HepG2 (cell line): ENCODE measurements at regions not wholly inside any gene's neighbourhood (a gene's known extent, or its start where the extent isn't known, plus 50 kb on each side); places are given as distances from the start of the nearest gene placed in this dataset.

ENCODE experiments used
- ATAC-seq: fragments of 200-7000 bp; cut with Tn5 transposase; 3 replicates; pipeline ENCODE4 v1.9.1; 2020; ENCODE audit warnings: mild to moderate bottlenecking, moderate library complexity
- BruUV-seq: library from RNA; stranded (reverse); fragments of 400-500 nt; replicated peaks from 2 replicates; lab custom pipeline; 2021; lab: Mats Ljungman, UMichigan
- CTCF ChIA-PET: fragments of 300-600 bp; formaldehyde crosslinking; extraction: SDS; loops from one replicate; lab custom pipeline; 2021; ENCODE audit warnings: low total read pairs, inconsistent platforms, low intra/inter-chr PET ratio; lab: Yijun Ruan, JAX
- POLR2A ChIA-PET: fragments of 350-600 bp; sonication (Branson Sonifier 250); formaldehyde crosslinking; loops from one replicate; lab custom pipeline; 2020; ENCODE audit warnings: antibody characterized with exemption, inconsistent platforms; lab: Yijun Ruan, JAX
- DNase-seq: peaks from one replicate; pipeline ENCODE4 v3.0.0-alpha.2; 2015; ENCODE audit warnings: low spot score
- FAIRE-seq: peaks from 3 replicates; lab custom pipeline; 2011; peaks lifted over from hg19 to GRCh38; lab: Jason Lieb, UNC
- H2AFZ ChIP-seq: one replicate; pipeline ENCODE4 v1.6.1; 2011; ENCODE audit warnings: low read length, inconsistent platforms
- H3K27ac ChIP-seq: fragments of 300-600 bp; 3 replicates; pipeline ENCODE4 v1.8.0; 2011; ENCODE audit warnings: mixed run types, mild to moderate bottlenecking, mixed read lengths, low read length, inconsistent platforms; ENCODE audit not compliant: insufficient read depth; ENCODE audit errors: extremely low read length
- H3K27me3 ChIP-seq, 2 experiments: fragments of 200-600 bp in 1 of 2; 2 replicates in 1 of 2; 3 replicates in 1 of 2; pipeline versions ENCODE4 v1.6.0 to v1.8.0; 2011; ENCODE audit warnings: low read length in 2 of 2, mild to moderate bottlenecking in 2 of 2, moderate library complexity in 2 of 2, inconsistent platforms in 1 of 2; ENCODE audit not compliant: insufficient read depth in 2 of 2, control insufficient read depth in 1 of 2
- H3K36me3 ChIP-seq, 2 experiments: fragments of 200-600 bp in 1 of 2; replicated peaks in 1 of 2; 2 replicates in 1 of 2; 3 replicates in 1 of 2; pipeline versions ENCODE4 v1.5.1 to v1.8.0; 2011; ENCODE audit warnings: low read length in 2 of 2, inconsistent platforms in 1 of 2; ENCODE audit not compliant: insufficient read depth in 2 of 2, control insufficient read depth in 1 of 2
- H3K4me1 ChIP-seq: 2 replicates; pipeline ENCODE4 v1.5.1; 2012; ENCODE audit warnings: low read length, inconsistent platforms; ENCODE audit not compliant: insufficient read depth
- H3K4me2 ChIP-seq: 2 replicates; pipeline ENCODE4 v1.6.0; 2011; ENCODE audit warnings: low read depth, low read length, inconsistent platforms
- H3K4me3 ChIP-seq, 3 experiments: fragments of 200-600 bp in 1 of 3; sonication (generic), shearing (Covaris generic) in 1 of 3; replicated peaks in 1 of 3; 2 replicates each; pipeline ENCODE4 v1.5.1; 2011 to 2016; ENCODE audit warnings: low read length in 3 of 3, inconsistent platforms in 2 of 3, low read depth in 2 of 3, mild to moderate bottlenecking in 2 of 3, control low read depth in 1 of 3, mixed read lengths in 1 of 3; ENCODE audit not compliant: insufficient read depth in 1 of 3
- H3K79me2 ChIP-seq: one replicate; pipeline ENCODE4 v1.6.1; 2011; ENCODE audit warnings: low read length, inconsistent platforms; ENCODE audit not compliant: insufficient read depth
- H3K9ac ChIP-seq: 2 replicates; pipeline ENCODE4 v1.6.0; 2011; ENCODE audit warnings: mild to moderate bottlenecking, low read depth, low read length, inconsistent platforms; ENCODE audit not compliant: insufficient read depth
- H3K9me3 ChIP-seq: 2 replicates; pipeline ENCODE4 v1.5.1; 2012; ENCODE audit warnings: mild to moderate bottlenecking, low read length
- H4K20me1 ChIP-seq: 2 replicates; pipeline ENCODE4 v1.6.0; 2011; ENCODE audit warnings: inconsistent platforms, mild to moderate bottlenecking, low read length, moderate library complexity; ENCODE audit not compliant: insufficient read depth
- IRX3 ChIP-seq: sonication (generic); formaldehyde crosslinking; IDR thresholded peaks from 2 replicates; pipeline ENCODE4 v1.8.1; 2023; ENCODE audit warnings: mild to moderate bottlenecking, low read depth, missing genetic modification reagents, borderline replicate concordance
- NFKB2 ChIP-seq: sonication (generic); formaldehyde crosslinking; IDR thresholded peaks from 2 replicates; pipeline ENCODE4 v1.4.0; 2020; ENCODE audit warnings: missing genetic modification reagents, borderline replicate concordance
- REPIN1 ChIP-seq: sonication (generic); formaldehyde crosslinking; IDR thresholded peaks from 2 replicates; pipeline ENCODE4 v1.8.0; 2022; ENCODE audit warnings: missing genetic modification reagents, low read depth, mild to moderate bottlenecking, borderline replicate concordance
- ZNF207 ChIP-seq: fragments of 450-650 bp; IDR thresholded peaks from 2 replicates; pipeline ENCODE4 v1.6.1; 2016; ENCODE audit warnings: antibody characterized with exemption, borderline replicate concordance
- ZNF776 ChIP-seq: sonication (generic); formaldehyde crosslinking; IDR thresholded peaks from 2 replicates; pipeline ENCODE4 v1.4.0; 2020; ENCODE audit warnings: mild to moderate bottlenecking, missing genetic modification reagents
- WGBS: methylation state at CpG from one replicate; pipeline ENCODE4 v1.1.6; 2017; ENCODE audit warnings: low lambda C conversion rate; 5-methylcytosine and 5-hydroxymethylcytosine counted together
- in situ Hi-C: cut with HindIII; loops from 2 replicates; pipeline ENCODE4 v1.10.0; 2017; ENCODE audit warnings: low pct_unique_long_range_greater_than_20kb; ENCODE audit not compliant: extremely low pct_ligation_motif_present
- intact Hi-C: fragments of 100-400 bp; cut with micrococcal nuclease; formaldehyde crosslinking; loops from one replicate; pipeline ENCODE4 v1.10.0; 2022; ENCODE audit not compliant: unreplicated experiment
- TF ChIP-seq, protein P1 (sequence below): sonication (generic); formaldehyde crosslinking; IDR thresholded peaks from 2 replicates; pipeline ENCODE4 v1.5.0; 2020; ENCODE audit warnings: missing genetic modification reagents, mild to moderate bottlenecking, borderline replicate concordance
- TF ChIP-seq, protein P2 (sequence below): sonication (generic); formaldehyde crosslinking; IDR thresholded peaks from 2 replicates; pipeline ENCODE4 v1.9.0; 2022; ENCODE audit warnings: low read depth, missing genetic modification reagents
- TF ChIP-seq, protein P3 (sequence below): IDR thresholded peaks from 2 replicates; pipeline ENCODE4 v1.6.1; 2016; ENCODE audit warnings: mild to moderate bottlenecking, missing biosample characterization, missing genetic modification reagents

DNA sequence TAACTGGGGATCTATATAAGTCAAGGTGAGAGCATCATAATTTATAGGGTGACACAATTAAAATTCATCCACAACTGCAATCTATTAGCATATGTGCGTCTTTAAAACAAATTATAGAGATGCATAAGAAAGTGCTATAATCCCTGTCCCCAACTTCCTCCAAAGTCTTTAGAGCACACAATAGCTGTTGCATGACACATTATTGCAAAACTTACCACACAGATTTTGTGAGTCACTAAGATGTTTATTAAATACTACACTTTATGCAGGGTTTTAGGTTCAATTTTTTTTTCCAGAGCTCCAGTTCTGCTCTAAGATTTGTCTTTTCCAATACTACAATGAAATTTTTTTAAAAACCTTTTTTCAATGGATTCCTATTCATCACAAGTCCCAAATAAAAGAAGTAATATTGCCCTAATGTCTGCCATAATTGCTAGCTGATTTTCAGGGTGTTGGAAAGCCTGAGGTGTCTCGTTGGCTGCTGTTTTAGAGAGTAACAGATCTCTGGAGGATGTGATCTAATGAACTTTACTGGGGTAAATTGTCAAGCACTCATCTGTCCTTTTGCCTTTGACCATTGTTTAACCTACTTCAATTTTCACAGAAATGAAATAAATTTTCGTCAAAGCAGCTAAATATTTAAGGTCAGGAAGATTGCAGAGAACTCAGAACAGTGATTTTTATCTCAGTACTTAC is 250.5 kb upstream of the NETO1 start (continued):
- TF ChIP-seq ZNF776 (CRISPR knock-in tag) (no peak), ZNF207 (no peak), IRX3 (CRISPR knock-in tag) (no peak), REPIN1 (CRISPR knock-in tag) (no peak)
- TF ChIP-seq, protein P1, sequence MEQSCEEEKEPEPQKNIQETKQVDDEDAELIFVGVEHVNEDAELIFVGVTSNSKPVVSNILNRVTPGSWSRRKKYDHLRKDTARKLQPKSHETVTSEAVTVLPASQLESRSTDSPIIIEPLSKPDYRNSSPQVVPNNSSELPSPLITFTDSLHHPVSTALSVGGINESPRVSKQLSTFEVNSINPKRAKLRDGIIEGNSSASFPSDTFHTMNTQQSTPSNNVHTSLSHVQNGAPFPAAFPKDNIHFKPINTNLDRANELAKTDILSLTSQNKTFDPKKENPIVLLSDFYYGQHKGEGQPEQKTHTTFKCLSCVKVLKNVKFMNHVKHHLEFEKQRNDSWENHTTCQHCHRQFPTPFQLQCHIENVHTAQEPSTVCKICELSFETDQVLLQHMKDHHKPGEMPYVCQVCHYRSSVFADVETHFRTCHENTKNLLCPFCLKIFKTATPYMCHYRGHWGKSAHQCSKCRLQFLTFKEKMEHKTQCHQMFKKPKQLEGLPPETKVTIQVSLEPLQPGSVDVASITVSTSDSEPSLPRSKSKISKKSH (CRISPR knock-in tag): no peak
- TF ChIP-seq, all 625 proteins: peak for 0

DNA sequence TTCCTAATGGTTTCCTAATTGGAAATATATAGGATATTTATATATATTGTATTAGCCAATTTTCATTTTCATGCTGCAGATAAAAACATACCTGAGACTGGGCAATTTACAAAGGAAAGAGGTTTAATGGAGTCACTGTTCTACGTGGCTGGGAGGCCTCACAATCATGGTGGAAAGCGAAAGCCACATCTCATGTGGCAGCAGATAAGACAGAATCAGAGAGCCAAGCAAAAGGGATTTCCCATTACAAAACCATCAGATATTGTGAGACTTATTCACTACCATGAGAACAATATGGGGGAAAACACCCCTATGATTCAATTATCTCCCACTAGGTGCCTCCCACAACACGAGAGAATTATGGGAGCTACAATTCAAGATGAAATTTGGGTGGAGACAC is 242.5 kb upstream of the NETO1 start:
- ChIA-PET CTCF (no interaction called here), POLR2A (no interaction called here)
- no peak overlapping the region for H2AFZ ChIP-seq
- no peaks in the 10 kb centered on the region for H3K9me3 ChIP-seq
- no peaks in the 10 kb centered on the region for H3K27me3 ChIP-seq
- H3K79me2 ChIP-seq: no peaks in the 10 kb centered on the region
- no peak overlapping the region for H3K9ac ChIP-seq
- intact Hi-C loops: no loop called here
- no peak overlapping the region for H3K4me2 ChIP-seq
- H3K27ac ChIP-seq: no peak overlapping the region
- H3K36me3 ChIP-seq: no peaks in the 10 kb centered on the region
- ATAC-seq: no peak
- no peaks in the 10 kb centered on the region for H3K4me1 ChIP-seq
- TF ChIP-seq, protein P2, sequence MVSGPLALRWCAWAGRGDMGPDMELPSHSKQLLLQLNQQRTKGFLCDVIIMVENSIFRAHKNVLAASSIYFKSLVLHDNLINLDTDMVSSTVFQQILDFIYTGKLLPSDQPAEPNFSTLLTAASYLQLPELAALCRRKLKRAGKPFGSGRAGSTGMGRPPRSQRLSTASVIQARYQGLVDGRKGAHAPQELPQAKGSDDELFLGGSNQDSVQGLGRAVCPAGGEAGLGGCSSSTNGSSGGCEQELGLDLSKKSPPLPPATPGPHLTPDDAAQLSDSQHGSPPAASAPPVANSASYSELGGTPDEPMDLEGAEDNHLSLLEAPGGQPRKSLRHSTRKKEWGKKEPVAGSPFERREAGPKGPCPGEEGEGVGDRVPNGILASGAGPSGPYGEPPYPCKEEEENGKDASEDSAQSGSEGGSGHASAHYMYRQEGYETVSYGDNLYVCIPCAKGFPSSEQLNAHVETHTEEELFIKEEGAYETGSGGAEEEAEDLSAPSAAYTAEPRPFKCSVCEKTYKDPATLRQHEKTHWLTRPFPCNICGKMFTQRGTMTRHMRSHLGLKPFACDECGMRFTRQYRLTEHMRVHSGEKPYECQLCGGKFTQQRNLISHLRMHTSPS (CRISPR knock-in tag): no peak
- no peak for TF ChIP-seq NFKB2
- TF ChIP-seq, protein P3, sequence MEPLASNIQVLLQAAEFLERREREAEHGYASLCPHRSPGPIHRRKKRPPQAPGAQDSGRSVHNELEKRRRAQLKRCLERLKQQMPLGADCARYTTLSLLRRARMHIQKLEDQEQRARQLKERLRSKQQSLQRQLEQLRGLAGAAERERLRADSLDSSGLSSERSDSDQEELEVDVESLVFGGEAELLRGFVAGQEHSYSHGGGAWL: no peak
- no peaks in the 10 kb centered on the region for H4K20me1 ChIP-seq
- BruUV-seq: no TSS peak
- no peak overlapping the region for H3K4me3 ChIP-seq
- WGBS: 2% methylated on average over 3 of the region's 3 CpGs
- no peak for FAIRE-seq
- DNase-seq: no peak
- in situ Hi-C loops: no loop called here
